ENCODE measurements at regions not wholly inside any gene's neighbourhood (a gene's known extent, or its start where the extent isn't known, plus 50 kb on each side); places are given as distances from the start of the nearest gene placed in this dataset.

DNA sequence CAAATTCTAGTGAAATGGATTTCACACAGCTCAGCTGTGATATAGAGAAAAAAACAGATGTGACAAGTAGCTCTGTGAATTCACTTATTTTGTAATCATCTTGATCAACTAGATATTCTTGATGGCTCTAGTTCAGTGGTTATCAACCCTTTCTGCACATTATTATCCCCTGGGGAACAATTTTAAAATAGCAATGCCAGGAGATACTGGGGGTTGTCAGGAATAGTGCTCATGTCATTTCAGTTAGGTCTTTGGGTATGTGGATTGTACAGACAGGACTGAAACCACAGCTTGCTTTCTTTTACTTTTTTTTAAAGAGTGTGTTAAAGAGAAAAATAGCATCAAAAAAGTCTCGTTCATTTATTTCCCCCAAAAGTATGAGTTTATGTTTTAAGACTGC is 269.0 kb upstream of the PDGFD start:
- Histone ChIP-seq H4K20me1 (ENCODE audit: insufficient read depth, low read length) (no peaks in the 10 kb centered on the region), H3K27ac (ENCODE audit: low read length) (no peak overlapping the region), H2AFZ (ENCODE audit: low read length) (no peak overlapping the region), H3K4me2 (ENCODE audit: low read depth, low read length) (no peak overlapping the region), H3K36me3 (replicated peaks; ENCODE audit: insufficient read depth, low read length) (no peaks in the 10 kb centered on the region), H3K9me3 (replicated peaks; ENCODE audit: insufficient read depth, low read length) (no peaks in the 10 kb centered on the region), H3K4me1 (ENCODE audit: low read length) (no peaks in the 10 kb centered on the region), H3F3A (ENCODE audit: insufficient read depth, low read length) (no peaks in the 10 kb centered on the region), H3K79me2 (ENCODE audit: low read length) (no peaks in the 10 kb centered on the region), H3K27me3 (replicated peaks; ENCODE audit: insufficient read depth, low read length) (no peaks in the 10 kb centered on the region), H3K9me2 (replicated peaks; ENCODE audit: insufficient read depth, low read length) (no peaks in the 10 kb centered on the region), H3K4me3 (ENCODE audit: low read length) (no peak overlapping the region), H3K9ac (ENCODE audit: low read length) (no peak overlapping the region)
- no peak for DNase-seq
- TF ChIP-seq, protein P1, sequence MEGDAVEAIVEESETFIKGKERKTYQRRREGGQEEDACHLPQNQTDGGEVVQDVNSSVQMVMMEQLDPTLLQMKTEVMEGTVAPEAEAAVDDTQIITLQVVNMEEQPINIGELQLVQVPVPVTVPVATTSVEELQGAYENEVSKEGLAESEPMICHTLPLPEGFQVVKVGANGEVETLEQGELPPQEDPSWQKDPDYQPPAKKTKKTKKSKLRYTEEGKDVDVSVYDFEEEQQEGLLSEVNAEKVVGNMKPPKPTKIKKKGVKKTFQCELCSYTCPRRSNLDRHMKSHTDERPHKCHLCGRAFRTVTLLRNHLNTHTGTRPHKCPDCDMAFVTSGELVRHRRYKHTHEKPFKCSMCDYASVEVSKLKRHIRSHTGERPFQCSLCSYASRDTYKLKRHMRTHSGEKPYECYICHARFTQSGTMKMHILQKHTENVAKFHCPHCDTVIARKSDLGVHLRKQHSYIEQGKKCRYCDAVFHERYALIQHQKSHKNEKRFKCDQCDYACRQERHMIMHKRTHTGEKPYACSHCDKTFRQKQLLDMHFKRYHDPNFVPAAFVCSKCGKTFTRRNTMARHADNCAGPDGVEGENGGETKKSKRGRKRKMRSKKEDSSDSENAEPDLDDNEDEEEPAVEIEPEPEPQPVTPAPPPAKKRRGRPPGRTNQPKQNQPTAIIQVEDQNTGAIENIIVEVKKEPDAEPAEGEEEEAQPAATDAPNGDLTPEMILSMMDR (IDR thresholded peaks at IDR 0.05; ENCODE audit: low read length), result no peak
- TF ChIP-seq EZH2 (optimal IDR thresholded peaks at IDR 0.05; ENCODE audit: low read depth, low read length) (no peak), EZH2phosphoT487 (IDR thresholded peaks at IDR 0.05; ENCODE audit: low read length) (no peak)

DNA sequence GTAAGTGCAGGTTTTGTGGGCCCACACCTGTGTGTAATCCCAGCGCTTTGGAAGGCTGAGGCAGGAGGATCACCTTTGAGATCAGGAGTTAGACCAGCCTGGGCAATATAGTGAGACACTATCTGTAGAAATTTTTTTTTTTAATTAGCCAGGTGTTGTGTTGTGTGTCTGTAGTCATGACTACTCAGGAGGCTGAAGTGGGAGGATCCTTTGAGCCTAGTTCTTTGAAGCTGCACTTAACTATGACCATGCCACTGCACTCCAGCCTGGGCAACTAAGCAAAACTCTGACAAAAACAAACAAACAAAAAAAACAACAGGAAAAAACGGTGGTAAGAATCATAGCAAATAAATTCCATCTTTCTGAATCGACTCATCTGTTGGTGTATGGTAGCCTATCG is 268.6 kb upstream of the PDGFD start:
- H3K27ac ChIP-seq (ENCODE audit: low read length), result no peak overlapping the region
- DNase-seq, result no peak
- no peak overlapping the region for H3K4me2 ChIP-seq (ENCODE audit: low read depth, low read length)
- H3K4me3 ChIP-seq (ENCODE audit: low read length), result no peak overlapping the region
- H3F3A ChIP-seq (ENCODE audit: insufficient read depth, low read length), result no peaks in the 10 kb centered on the region
- H3K79me2 ChIP-seq (ENCODE audit: low read length), result no peaks in the 10 kb centered on the region
- no peaks in the 10 kb centered on the region for H3K9me2 ChIP-seq (replicated peaks; ENCODE audit: insufficient read depth, low read length)
- H2AFZ ChIP-seq (ENCODE audit: low read length), result no peak overlapping the region
- H3K4me1 ChIP-seq (ENCODE audit: low read length), result no peaks in the 10 kb centered on the region
- no peak overlapping the region for H3K9ac ChIP-seq (ENCODE audit: low read length)
- no peaks in the 10 kb centered on the region for H3K9me3 ChIP-seq (replicated peaks; ENCODE audit: insufficient read depth, low read length)
- TF ChIP-seq EZH2phosphoT487 (IDR thresholded peaks at IDR 0.05; ENCODE audit: low read length) (no peak), EZH2 (optimal IDR thresholded peaks at IDR 0.05; ENCODE audit: low read depth, low read length) (no peak)
- TF ChIP-seq, protein P1 (IDR thresholded peaks at IDR 0.05; ENCODE audit: low read length), result no peak
- no peaks in the 10 kb centered on the region for H4K20me1 ChIP-seq (ENCODE audit: insufficient read depth, low read length)
- no peaks in the 10 kb centered on the region for H3K27me3 ChIP-seq (replicated peaks; ENCODE audit: insufficient read depth, low read length)
- no peaks in the 10 kb centered on the region for H3K36me3 ChIP-seq (replicated peaks; ENCODE audit: insufficient read depth, low read length)

DNA sequence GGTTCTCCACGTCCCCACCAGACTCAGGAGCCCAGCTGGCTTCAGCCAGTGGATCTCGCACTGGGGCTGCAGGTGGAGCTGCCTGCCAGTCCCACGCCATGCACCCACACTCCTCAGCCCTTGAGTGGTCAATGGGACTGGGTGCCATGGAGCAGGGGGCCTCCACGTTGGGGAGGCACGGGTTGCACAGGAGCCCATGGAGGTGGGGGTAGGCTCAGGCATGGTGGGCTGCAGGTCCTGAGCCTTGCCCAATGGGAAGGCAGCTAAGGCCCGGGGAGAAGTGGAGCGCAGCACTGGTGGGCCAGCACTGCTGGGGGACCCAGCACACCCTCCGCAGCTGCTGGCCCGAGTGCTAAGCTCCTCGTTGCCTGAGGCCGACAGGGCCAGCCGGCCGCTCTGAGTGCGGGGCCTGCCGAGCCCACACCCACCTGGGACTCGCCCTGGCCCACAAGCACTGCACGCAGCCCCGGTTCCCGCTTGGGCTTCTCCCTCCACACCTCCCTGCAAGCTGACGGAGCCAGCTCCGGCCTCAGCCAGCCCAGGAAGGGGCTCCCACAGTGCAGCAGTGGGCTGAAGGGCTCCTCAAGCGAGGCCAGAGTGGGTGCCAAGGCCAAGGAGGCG is 258.5 kb upstream of the PDGFD start:
- TF ChIP-seq EZH2 (optimal IDR thresholded peaks at IDR 0.05; ENCODE audit: low read depth, low read length) (no peak), EZH2phosphoT487 (IDR thresholded peaks at IDR 0.05; ENCODE audit: low read length) (no peak)
- TF ChIP-seq, protein P1 (IDR thresholded peaks at IDR 0.05; ENCODE audit: low read length), result no peak

More for the DNA sequence above, 258.5 kb upstream of the PDGFD start:
- Histone ChIP-seq H3K27ac (ENCODE audit: low read length) (no peak overlapping the region), H3F3A (ENCODE audit: insufficient read depth, low read length) (no peaks in the 10 kb centered on the region), H3K36me3 (replicated peaks; ENCODE audit: insufficient read depth, low read length) (no peaks in the 10 kb centered on the region), H3K9ac (ENCODE audit: low read length) (no peak overlapping the region), H4K20me1 (ENCODE audit: insufficient read depth, low read length) (no peaks in the 10 kb centered on the region), H3K4me2 (ENCODE audit: low read depth, low read length) (no peak overlapping the region), H3K4me3 (ENCODE audit: low read length) (no peak overlapping the region), H3K9me3 (replicated peaks; ENCODE audit: insufficient read depth, low read length) (no peaks in the 10 kb centered on the region), H3K4me1 (ENCODE audit: low read length) (no peaks in the 10 kb centered on the region), H3K79me2 (ENCODE audit: low read length) (no peaks in the 10 kb centered on the region), H3K9me2 (replicated peaks; ENCODE audit: insufficient read depth, low read length) (no peaks in the 10 kb centered on the region), H3K27me3 (replicated peaks; ENCODE audit: insufficient read depth, low read length) (no peaks in the 10 kb centered on the region), H2AFZ (ENCODE audit: low read length) (no peak overlapping the region)
- no peak for DNase-seq
